AG10803 (cell line): ENCODE measurements at regions not wholly inside any gene's neighbourhood (a gene's known extent, or its start where the extent isn't known, plus 50 kb on each side); places are given as distances from the start of the nearest gene placed in this dataset.
A peak's percentile ranks its signal among the peaks of the same experiment; 100 is the strongest.
"Not testable (repeated sequence)": the region's sequence is repeated elsewhere in the genome, so short reads cannot be mapped to it uniquely, and the experiment has no call there.

Source experiments
- DNase-seq: peaks from one replicate; pipeline ENCODE4 v3.0.0; 2010; ENCODE audit warnings: low read depth
- H3K4me3 ChIP-seq: 2 replicates; pipeline ENCODE4 v1.5.1; 2011; ENCODE audit warnings: mild to moderate bottlenecking, low read length, control low read depth
- CTCF ChIP-seq: conservative IDR thresholded peaks from 2 replicates; pipeline ENCODE4 v1.5.1; 2011; ENCODE audit warnings: mild to moderate bottlenecking, low read length, control low read depth, inconsistent platforms

GRCh38 chr12:85424581-85425348 is 144.7 kb downstream of the ALX1 start:
- DNase-seq: peak; percentile 26
- no peak overlapping the region for H3K4me3 ChIP-seq
- peak; percentile 63 for TF ChIP-seq CTCF

GRCh38 chr12:85425349-85425612 is 145.3 kb downstream of the ALX1 start:
- no peak for TF ChIP-seq CTCF
- DNase-seq: no peak
- H3K4me3 ChIP-seq: no peak overlapping the region

GRCh38 chr12:85425926-85426325 is 145.9 kb downstream of the ALX1 start:
- TF ChIP-seq CTCF: no peak
- no peak for DNase-seq
- no peak overlapping the region for H3K4me3 ChIP-seq

GRCh38 chr12:85433148-85433547 is 153.1 kb downstream of the ALX1 start:
- DNase-seq: not testable (repeated sequence)

GRCh38 chr12:85440271-85440670 is 160.3 kb downstream of the ALX1 start:
- DNase-seq: no peak
- no peak for TF ChIP-seq CTCF

More at GRCh38 chr12:85433148-85433547, 153.1 kb downstream of the ALX1 start:
- H3K4me3 ChIP-seq: not testable (repeated sequence)

GRCh38 chr12:85441025-85441424 is 161.0 kb downstream of the ALX1 start:
- H3K4me3 ChIP-seq: no peak overlapping the region
- TF ChIP-seq CTCF: no peak
- DNase-seq: no peak

More at GRCh38 chr12:85440271-85440670, 160.3 kb downstream of the ALX1 start:
- no peak overlapping the region for H3K4me3 ChIP-seq

- peak; percentile 13 for DNase-seq
- peak; percentile 51 for TF ChIP-seq CTCF
Observed at GRCh38 chr12:85441741-85442140, 161.7 kb downstream of the ALX1 start.

More at GRCh38 chr12:85441741-85442140, 161.7 kb downstream of the ALX1 start:
- no peak overlapping the region for H3K4me3 ChIP-seq
